ENCODE measurements at regions not wholly inside any gene's neighbourhood (a gene's known extent, or its start where the extent isn't known, plus 50 kb on each side); places are given as distances from the start of the nearest gene placed in this dataset.

- no peak for DNase-seq
- Histone ChIP-seq H3K4me1 (ENCODE audit: control insufficient read depth in 1 of 2, insufficient read depth in 2 of 2, low read depth in 1 of 2, low read length in 1 of 2) (no peaks in the 10 kb centered on the region), H3K4me2 (no peak overlapping the region), H3K9me2 (no peaks in the 10 kb centered on the region), H3K27ac (ENCODE audit: low read depth in 2 of 2, low read length in 1 of 2) (no peak overlapping the region), H3K36me3 (replicated peaks in 1 of 2; ENCODE audit: control insufficient read depth in 1 of 2, insufficient read depth in 2 of 2, low read length in 1 of 2) (peaks cover 0 to 6% of the 10 kb centered on the region in 2 experiments), H4K20me1 (ENCODE audit: insufficient read depth) (no peaks in the 10 kb centered on the region), H3K4me3 (ENCODE audit: low read depth in 2 of 2, low read length in 1 of 2) (no peak overlapping the region), H2AFZ (ENCODE audit: low read depth) (no peak overlapping the region), H3K9ac (no peak overlapping the region), H3K79me2 (ENCODE audit: insufficient read depth) (no peaks in the 10 kb centered on the region), H3F3A (replicated peaks; ENCODE audit: insufficient read depth) (no peaks in the 10 kb centered on the region), H3K9me3 (peaks cover 5% of the 10 kb centered on the region; the same call in 1 of the 2 replicates), H3K27me3 (ENCODE audit: insufficient read depth) (no peaks in the 10 kb centered on the region)
- no peak for TF ChIP-seq GABPA (IDR thresholded peaks at IDR 0.05; ENCODE audit: low read depth)
- CTCF ChIA-PET = no interaction called here
- WGBS (ENCODE audit: low lambda C conversion rate) = 60% methylated on average over 4 of the region's 4 CpGs
- POLR2A ChIA-PET = no interaction called here
Measured at GRCh38 chr6:120111001-120111400, 761.4 kb upstream of the MAN1A1 start.

- H3K9ac ChIP-seq = no peak overlapping the region
- WGBS (ENCODE audit: low lambda C conversion rate) = 44% methylated on average over 1 of the region's 1 CpG
- H3K9me2 ChIP-seq = no peaks in the 10 kb centered on the region
- H4K20me1 ChIP-seq (ENCODE audit: insufficient read depth) = no peaks in the 10 kb centered on the region
- TF ChIP-seq MEF2A (IDR thresholded peaks at IDR 0.05; ENCODE audit: borderline replicate concordance, low read depth) (no peak), TCF12 (IDR thresholded peaks at IDR 0.05) (no peak), NRF1 (IDR thresholded peaks at IDR 0.05; ENCODE audit: low read depth, low read length) (no peak), CTCF (IDR thresholded peaks at IDR 0.05) (no peak), EZH2phosphoT487 (IDR thresholded peaks at IDR 0.05; ENCODE audit: borderline replicate concordance, low read depth) (no peak), FOSL2 (IDR thresholded peaks at IDR 0.05; ENCODE audit: borderline replicate concordance, low read depth) (no peak), POLR2AphosphoS5 (IDR thresholded peaks at IDR 0.05; ENCODE audit: low read depth, low read length) (no peak), ELF1 (IDR thresholded peaks at IDR 0.05) (no peak), NFIC (IDR thresholded peaks at IDR 0.05; ENCODE audit: borderline replicate concordance) (no peak), CHD2 (IDR thresholded peaks at IDR 0.05; ENCODE audit: low read length, partially characterized antibody) (no peak), YY1 (IDR thresholded peaks at IDR 0.05; ENCODE audit: low read depth) (no peak), GATA2 (CRISPR knock-in tag; IDR thresholded peaks at IDR 0.05) (no peak), RFX5 (IDR thresholded peaks at IDR 0.05; ENCODE audit: low read length) (no peak), FOXJ3 (CRISPR knock-in tag; IDR thresholded peaks at IDR 0.05) (no peak), IRF3 (IDR thresholded peaks at IDR 0.05; ENCODE audit: low read depth, low read length) (no peak), ZBTB33 (IDR thresholded peaks at IDR 0.05; ENCODE audit: borderline replicate concordance, low read depth) (no peak), RXRA (IDR thresholded peaks at IDR 0.05; ENCODE audit: borderline replicate concordance, low read depth) (no peak), SMC3 (IDR thresholded peaks at IDR 0.05; ENCODE audit: low read depth, low read length) (no peak), SIN3A (IDR thresholded peaks at IDR 0.05; ENCODE audit: borderline replicate concordance, low read depth, low read length) (no peak)
- DNase-seq = no peak
- H3K4me3 ChIP-seq (ENCODE audit: low read depth in 2 of 2, low read length in 1 of 2) = no peak overlapping the region
- no peaks in the 10 kb centered on the region for H3K79me2 ChIP-seq (ENCODE audit: insufficient read depth)
- no peaks in the 10 kb centered on the region for H3K27me3 ChIP-seq (ENCODE audit: insufficient read depth)
- H3K36me3 ChIP-seq (replicated peaks in 1 of 2; ENCODE audit: control insufficient read depth in 1 of 2, insufficient read depth in 2 of 2, low read length in 1 of 2) = peaks cover 0 to 6% of the 10 kb centered on the region in 2 experiments
- no peak overlapping the region for H3K27ac ChIP-seq (ENCODE audit: low read depth in 2 of 2, low read length in 1 of 2)
- H3K4me1 ChIP-seq (ENCODE audit: control insufficient read depth in 1 of 2, insufficient read depth in 2 of 2, low read depth in 1 of 2, low read length in 1 of 2) = no peaks in the 10 kb centered on the region
- H2AFZ ChIP-seq (ENCODE audit: low read depth) = no peak overlapping the region
- ChIA-PET CTCF (no interaction called here), POLR2A (no interaction called here)
- peaks cover 5% of the 10 kb centered on the region; the same call in 1 of the 2 replicates for H3K9me3 ChIP-seq
- no peak overlapping the region for H3K4me2 ChIP-seq
- H3F3A ChIP-seq (replicated peaks; ENCODE audit: insufficient read depth) = no peaks in the 10 kb centered on the region
Measured at GRCh38 chr6:120108061-120108795, 758.7 kb upstream of the MAN1A1 start.
